HG02870 (cell line): ENCODE measurements at regions not wholly inside any gene's neighbourhood (a gene's known extent, or its start where the extent isn't known, plus 50 kb on each side); places are given as distances from the start of the nearest gene placed in this dataset.

Source experiments
- ATAC-seq: cut with Tn5 transposase; IDR thresholded peaks from one replicate; pipeline ENCODE4 v1.9.1; 2021; ENCODE audit warnings: mild to moderate bottlenecking, moderate library complexity; ENCODE audit not compliant: unreplicated experiment

- ATAC-seq = no peak
Measured at GRCh38 chr13:111448504-111448903, 128.1 kb downstream of the TEX29 start.

- ATAC-seq = no peak
Measured at GRCh38 chr13:111449041-111449440, 128.6 kb downstream of the TEX29 start.

- ATAC-seq = no peak
Measured at GRCh38 chr13:111451402-111451801, 131.0 kb downstream of the TEX29 start.

- ATAC-seq = no peak
Measured at GRCh38 chr13:111456452-111457230, 136.2 kb downstream of the TEX29 start.

- no peak for ATAC-seq
Measured at GRCh38 chr13:111458001-111458531, 137.6 kb downstream of the TEX29 start.

GRCh38 chr13:111458739-111459138 lies 138.3 kb downstream of the TEX29 start:
- no peak for ATAC-seq

GRCh38 chr13:111459803-111460547 lies 139.5 kb downstream of the TEX29 start:
- ATAC-seq = no peak

- no peak for ATAC-seq
Measured at GRCh38 chr13:111460548-111461444, 140.4 kb downstream of the TEX29 start.

GRCh38 chr13:111461445-111462149 lies 141.2 kb downstream of the TEX29 start:
- ATAC-seq = no peak

- ATAC-seq = no peak
Measured at GRCh38 chr13:111462221-111462764, 141.9 kb downstream of the TEX29 start.

GRCh38 chr13:111462944-111463343 lies 142.5 kb downstream of the TEX29 start:
- ATAC-seq = no peak

- no peak for ATAC-seq
Measured at GRCh38 chr13:111467111-111467890, 146.9 kb downstream of the TEX29 start.

GRCh38 chr13:111468037-111468959 lies 147.9 kb downstream of the TEX29 start:
- no peak for ATAC-seq

- ATAC-seq = no peak
Measured at GRCh38 chr13:111469450-111469849, 149.0 kb downstream of the TEX29 start.

GRCh38 chr13:111469916-111470506 lies 149.6 kb downstream of the TEX29 start:
- no peak for ATAC-seq

GRCh38 chr13:111470933-111471332 lies 150.5 kb downstream of the TEX29 start:
- no peak for ATAC-seq

- ATAC-seq = no peak
Measured at GRCh38 chr13:111472083-111472482, 151.6 kb downstream of the TEX29 start.
